ENCODE measurements at regions not wholly inside any gene's neighbourhood (a gene's known extent, or its start where the extent isn't known, plus 50 kb on each side); places are given as distances from the start of the nearest gene placed in this dataset.

GRCh38 chr2:128368437-128369107 lies 49.9 kb upstream of the HS6ST1 start:
- no peak for DNase-seq

- no peak for DNase-seq
Observed at GRCh38 chr2:128369108-128369555, 50.5 kb upstream of the HS6ST1 start.

GRCh38 chr2:128369602-128370467 lies 51.2 kb upstream of the HS6ST1 start:
- no peak for DNase-seq

- no peak for DNase-seq
Observed at GRCh38 chr2:128370468-128371247, 52.0 kb upstream of the HS6ST1 start.

DNA sequence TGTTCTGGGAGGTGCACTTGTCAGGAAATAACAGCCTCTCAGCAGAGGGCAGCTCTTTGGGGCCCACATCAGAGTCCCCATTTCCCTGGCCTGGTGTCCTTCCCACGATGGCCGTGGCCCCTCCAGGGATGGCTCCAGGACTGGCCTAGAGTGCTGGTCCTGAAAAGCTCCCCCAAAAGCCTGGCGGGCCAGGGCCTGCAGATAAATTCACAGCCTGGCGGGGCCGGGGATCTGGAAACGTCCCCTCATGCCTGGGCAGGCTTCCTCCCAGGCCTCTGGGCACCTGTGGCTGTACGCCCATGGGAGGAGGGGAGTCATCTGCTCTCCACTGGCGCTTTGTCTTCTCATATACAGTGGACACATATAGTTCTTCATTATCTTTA lies 52.6 kb upstream of the HS6ST1 start:
- no peak for DNase-seq

DNA sequence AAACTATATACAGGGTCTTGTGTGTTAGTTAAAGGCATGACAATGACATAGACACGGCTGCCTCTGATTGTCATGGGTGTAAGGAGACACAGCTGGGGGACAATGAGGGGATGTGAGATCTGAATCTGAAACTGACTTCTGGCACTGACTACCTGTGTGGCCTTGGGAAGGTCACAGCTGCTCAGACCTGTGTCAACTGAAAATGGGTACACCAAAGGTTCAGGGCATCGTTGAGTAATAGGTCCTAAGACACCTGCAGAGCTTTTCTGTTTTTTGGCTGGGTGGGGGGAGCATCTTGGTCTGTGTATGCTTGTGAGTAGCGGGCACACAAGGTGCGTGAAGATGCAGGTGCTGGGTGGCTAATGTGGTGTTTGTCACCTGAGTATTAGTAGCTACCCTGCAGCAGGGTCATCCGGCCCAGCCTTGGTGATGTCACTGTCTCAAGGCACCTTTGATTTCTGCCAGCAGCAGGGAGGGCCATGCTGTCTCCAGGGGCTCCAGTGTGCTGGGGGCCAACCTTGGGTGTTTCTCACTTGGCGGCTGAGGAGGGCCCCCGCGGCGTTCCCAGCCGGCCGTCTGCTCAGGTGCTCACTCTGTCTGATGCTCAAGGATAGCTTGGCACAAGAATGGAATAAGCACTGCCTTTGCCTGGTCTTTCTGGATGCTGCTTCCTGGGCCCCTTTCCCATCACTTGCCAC lies 53.1 kb upstream of the HS6ST1 start:
- DNase-seq = no peak

DNA sequence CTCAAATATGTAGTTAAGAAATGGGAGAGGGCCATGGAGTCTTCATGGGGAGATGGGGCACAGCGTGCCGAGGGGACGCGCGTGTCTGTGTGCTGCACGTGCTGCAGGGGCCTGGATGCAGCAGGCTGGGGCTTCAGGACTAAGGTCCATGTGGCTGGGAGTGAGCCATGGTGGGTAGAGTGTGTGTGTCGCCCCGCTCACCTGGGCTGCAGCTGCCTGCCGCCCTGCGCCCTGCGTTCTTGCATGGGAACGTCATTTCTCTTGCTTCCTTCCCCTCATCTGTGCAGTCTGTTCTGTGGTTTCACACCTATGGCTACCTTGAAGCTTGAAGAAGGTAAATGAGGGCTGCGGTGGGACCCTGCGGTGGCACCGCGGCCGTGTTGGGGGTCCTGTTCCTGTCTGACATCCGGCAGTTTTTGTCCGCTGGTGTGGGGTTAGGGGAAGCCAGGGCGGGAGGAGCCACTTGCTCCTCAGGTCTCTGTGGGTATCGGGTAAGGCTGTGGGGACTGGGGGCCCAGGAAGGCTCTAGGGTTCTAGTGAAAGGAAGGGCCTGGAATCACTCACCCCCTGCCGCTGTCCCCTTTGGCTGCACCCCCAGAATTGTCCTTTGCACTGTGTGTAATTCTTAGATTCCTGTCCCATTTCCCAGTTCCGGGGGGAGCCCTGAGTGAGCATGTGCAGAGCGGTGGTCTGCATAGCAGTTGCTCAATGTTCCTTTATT lies 54.1 kb upstream of the HS6ST1 start:
- DNase-seq = peak; percentile 38 to 52

- DNase-seq = no peak
Observed at GRCh38 chr2:128373451-128374000, 54.9 kb upstream of the HS6ST1 start.

GRCh38 chr2:128374001-128374710 lies 55.5 kb upstream of the HS6ST1 start:
- no peak for DNase-seq

GRCh38 chr2:128374711-128375413 lies 56.2 kb upstream of the HS6ST1 start:
- no peak for DNase-seq

DNA sequence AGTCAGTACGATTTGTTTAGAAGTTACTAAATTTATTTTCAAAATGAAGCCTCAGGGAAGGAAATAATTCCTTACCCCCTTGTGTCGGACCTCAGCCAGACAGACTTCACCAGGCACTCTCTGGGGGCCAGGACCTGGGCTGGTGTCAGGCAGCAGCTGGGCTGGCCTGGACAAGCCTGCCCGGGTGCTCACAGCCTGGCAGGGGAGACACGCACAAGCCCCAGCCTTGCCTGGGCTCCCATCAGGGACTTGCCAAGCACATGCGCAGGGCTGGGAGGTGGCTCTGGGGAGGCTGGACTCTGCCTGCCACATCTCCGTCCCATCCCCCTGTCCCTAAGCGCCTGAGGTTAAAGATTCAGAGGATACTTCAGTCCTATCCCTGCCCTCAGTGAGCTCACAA lies 56.8 kb upstream of the HS6ST1 start:
- no peak for DNase-seq

- no peak for DNase-seq
Observed at GRCh38 chr2:128376241-128377041, 57.8 kb upstream of the HS6ST1 start.

DNA sequence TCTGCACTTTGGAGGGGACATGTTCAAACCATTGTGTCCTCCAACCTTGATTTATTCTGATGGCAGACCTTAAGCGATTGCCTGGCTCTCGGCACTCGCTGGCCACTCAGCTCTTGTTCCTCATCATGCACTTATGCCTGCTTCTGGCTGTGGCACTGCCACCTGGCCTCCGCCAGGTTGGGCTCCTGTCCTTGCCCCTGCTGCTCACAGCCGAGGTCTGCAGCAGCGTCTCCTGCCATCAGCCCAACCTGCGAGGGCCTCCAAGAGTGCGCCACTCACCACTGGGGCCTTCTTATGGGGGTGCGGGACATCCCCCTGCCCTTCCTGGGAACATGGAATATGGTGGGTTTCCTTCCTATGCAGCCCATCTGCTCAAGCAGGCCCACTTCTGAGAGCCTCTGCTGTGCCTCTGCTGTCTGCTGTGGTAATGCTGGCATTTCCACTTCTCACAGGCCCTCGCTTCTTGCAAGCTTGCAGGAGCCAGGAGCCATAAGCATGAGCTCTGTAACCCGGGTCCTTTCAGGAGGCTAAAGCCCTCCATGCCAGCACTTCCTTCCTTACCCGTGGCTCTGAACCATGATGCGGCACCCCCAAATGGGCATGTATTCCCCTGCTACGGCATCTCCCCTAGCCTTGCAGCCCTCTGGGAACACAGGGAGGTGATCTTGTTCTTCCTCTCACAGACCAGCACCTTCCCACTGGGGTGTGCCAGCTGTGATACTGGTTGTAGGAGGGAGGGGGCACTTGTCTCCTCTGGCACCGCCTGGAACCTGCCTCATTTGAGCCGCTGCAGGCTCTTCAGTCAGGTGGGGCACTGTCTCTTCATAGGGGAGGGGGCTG lies 58.6 kb upstream of the HS6ST1 start:
- no peak for DNase-seq

DNA sequence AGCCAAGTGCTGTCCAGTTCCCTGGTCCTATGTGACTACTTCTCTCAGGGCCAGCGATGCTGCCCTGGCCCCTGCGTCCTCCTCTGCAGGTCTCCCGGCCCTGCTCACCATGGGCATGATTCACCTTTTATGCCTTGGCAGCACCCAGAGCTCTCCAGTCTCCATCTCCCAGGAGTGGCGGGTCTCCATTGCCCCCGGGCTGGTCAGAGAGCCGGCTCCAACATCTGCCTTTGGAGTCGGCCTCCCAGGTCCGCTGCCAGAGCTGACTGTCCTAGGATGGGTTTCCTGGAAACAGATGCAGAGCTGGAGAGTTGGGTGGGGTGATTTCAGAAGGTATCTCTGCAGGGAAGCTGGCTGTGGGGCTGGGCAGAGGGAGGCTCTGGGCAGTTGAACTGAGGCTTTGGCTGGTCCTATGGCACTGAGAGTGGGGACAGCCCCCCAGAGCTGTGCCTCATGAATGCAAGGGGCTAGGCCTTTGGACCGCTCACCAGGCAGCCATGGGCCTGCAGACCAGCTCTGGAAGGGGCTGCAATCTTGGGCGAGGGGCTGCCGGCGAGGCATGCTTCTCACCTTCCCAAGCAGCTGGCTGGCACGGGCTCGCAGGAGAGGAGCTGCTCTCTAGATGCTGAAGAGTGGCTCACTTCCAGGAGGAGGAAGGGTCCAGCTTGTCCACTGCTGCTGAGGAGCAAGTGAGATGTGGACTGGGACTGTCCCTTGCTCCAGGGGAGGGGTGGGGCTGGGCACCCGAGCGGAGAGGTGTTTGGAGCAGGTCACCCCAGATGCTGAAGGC lies 59.8 kb upstream of the HS6ST1 start:
- DNase-seq = no peak

DNA sequence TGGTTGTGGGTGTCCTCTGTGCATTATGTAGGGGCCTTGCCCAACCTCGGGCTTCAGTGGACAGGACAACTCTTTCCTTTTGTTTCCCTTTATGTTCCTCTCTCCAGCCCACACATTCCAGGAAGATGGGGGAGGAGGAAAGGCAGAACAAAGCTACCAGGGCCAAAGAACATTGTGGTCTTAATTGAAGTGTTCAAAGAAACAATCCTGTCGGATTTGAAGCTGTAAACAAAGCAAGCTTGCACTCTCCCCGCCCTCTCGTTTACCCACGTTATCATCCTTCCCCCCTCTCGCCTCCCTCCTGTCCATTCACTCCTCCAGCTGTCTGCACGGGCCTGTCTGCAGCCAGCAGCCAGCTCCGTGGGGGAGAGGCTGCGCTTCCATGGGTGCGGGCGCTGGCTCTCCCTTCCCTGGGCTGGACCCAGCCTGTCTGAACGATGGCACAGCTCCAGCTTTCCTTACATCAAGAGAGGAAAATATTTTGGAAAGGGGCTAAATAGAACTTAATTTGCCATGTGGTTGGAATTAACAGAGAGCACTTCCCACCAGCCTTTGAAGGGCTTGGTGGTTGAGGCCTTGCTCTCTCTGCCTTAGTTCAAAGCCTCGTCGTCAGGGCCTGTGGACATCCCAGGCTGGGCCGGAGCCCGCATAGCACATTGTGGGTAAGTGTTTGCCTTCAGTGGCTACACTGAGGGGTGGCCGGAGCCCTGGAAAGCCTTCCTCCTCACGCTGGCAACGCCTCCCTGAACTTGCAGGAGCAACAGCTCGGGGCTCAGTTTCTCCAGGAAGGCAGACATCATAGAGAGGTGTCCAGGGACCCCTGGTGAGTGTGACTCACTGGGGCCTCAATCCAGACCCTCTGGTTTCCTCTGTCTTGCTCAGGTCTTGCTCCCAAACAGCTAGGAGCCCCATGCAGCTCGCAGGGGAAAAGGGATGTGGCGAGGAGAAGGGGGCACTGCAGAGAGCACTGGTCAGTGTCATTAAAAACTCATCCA lies 60.6 kb upstream of the HS6ST1 start:
- no peak for DNase-seq

- no peak for DNase-seq
Observed at GRCh38 chr2:128380061-128380889, 61.6 kb upstream of the HS6ST1 start.

All from CD4-positive, alpha-beta T cell treated with Interleukin-4 for 1 hour (primary cell).